ENCODE measurements at regions not wholly inside any gene's neighbourhood (a gene's known extent, or its start where the extent isn't known, plus 50 kb on each side); places are given as distances from the start of the nearest gene placed in this dataset.
A peak's percentile ranks its signal among the peaks of the same experiment; 100 is the strongest.

DNA sequence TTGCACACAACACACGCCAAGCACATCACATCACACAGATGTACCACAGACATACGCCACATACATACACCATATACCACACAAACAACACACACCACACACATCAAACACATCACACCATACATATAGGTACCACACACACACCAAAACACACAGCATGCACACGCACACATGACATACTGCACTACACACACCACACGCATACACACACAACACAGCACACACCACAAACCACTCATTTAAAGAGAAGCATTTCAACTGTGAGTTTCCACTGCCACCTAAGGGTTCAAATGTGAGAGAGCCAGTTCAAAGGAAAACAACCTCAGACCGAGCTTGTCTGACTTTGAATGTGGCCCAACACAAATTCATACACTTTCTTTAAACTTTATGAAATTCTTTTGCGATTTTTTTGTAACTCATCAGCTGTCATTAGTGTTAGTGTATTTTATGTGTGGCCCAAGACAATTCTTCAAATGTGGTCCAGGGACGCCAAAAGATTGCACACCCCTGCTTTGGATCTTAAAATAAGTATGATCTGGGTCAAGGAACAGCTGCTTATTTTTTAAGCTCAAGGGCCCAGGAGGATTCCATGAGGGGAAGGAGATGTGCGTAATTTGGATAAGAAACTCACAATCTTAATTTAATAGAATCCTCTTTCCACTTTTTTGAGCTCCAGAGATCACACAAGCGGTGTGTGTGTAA lies 494.6 kb downstream of the GADD45G start:
- TF ChIP-seq YY1 (IDR thresholded peaks at IDR 0.05; ENCODE audit: insufficient read depth, insufficient read length) (no peak), ZNF274 (IDR thresholded peaks at IDR 0.05; ENCODE audit: low read depth, low read length) (no peak), SUZ12 (IDR thresholded peaks at IDR 0.05; ENCODE audit: extremely low read depth, insufficient read depth, insufficient read length) (no peak)
- no peaks in the 10 kb centered on the region for H3K9me3 ChIP-seq (ENCODE audit: insufficient read depth, low read length)
- peaks cover 23% of the 10 kb centered on the region for H3K27me3 ChIP-seq (ENCODE audit: insufficient read depth, insufficient read length)
- H3K9ac ChIP-seq (ENCODE audit: insufficient read length, low read depth), result no peak overlapping the region
- no peak overlapping the region for H3K4me3 ChIP-seq (ENCODE audit: insufficient read length, low read depth)
- DNase-seq (ENCODE audit: low read depth, low spot score), result no peak
- H3K4me1 ChIP-seq (ENCODE audit: insufficient read depth, insufficient read length), result peaks cover 2% of the 10 kb centered on the region
- no peaks in the 10 kb centered on the region for H3K36me3 ChIP-seq (ENCODE audit: insufficient read depth, insufficient read length, low read length)

GRCh38 chr9:90100014-90100413 lies 495.2 kb downstream of the GADD45G start:
- no peaks in the 10 kb centered on the region for H3K9me3 ChIP-seq (ENCODE audit: insufficient read depth, low read length)
- H3K4me3 ChIP-seq (ENCODE audit: insufficient read length, low read depth), result no peak overlapping the region
- H3K36me3 ChIP-seq (ENCODE audit: insufficient read depth, insufficient read length, low read length), result no peaks in the 10 kb centered on the region
- no peak for DNase-seq (ENCODE audit: low read depth, low spot score)
- peaks cover 2% of the 10 kb centered on the region for H3K4me1 ChIP-seq (ENCODE audit: insufficient read depth, insufficient read length)
- no peak for TF ChIP-seq SUZ12 (IDR thresholded peaks at IDR 0.05; ENCODE audit: extremely low read depth, insufficient read depth, insufficient read length)
- TF ChIP-seq YY1 (IDR thresholded peaks at IDR 0.05; ENCODE audit: insufficient read depth, insufficient read length), result no peak
- TF ChIP-seq ZNF274 (IDR thresholded peaks at IDR 0.05; ENCODE audit: low read depth, low read length), result no peak
- H3K9ac ChIP-seq (ENCODE audit: insufficient read length, low read depth), result no peak overlapping the region
- H3K27me3 ChIP-seq (ENCODE audit: insufficient read depth, insufficient read length), result peaks cover 23% of the 10 kb centered on the region

- DNase-seq (ENCODE audit: low read depth, low spot score), result peak; percentile 82
- Histone ChIP-seq H3K36me3 (ENCODE audit: insufficient read depth, insufficient read length, low read length) (no peaks in the 10 kb centered on the region), H3K9me3 (ENCODE audit: insufficient read depth, low read length) (no peaks in the 10 kb centered on the region), H3K4me1 (ENCODE audit: insufficient read depth, insufficient read length) (no peaks in the 10 kb centered on the region), H3K4me3 (ENCODE audit: insufficient read length, low read depth) (no peak overlapping the region), H3K27me3 (ENCODE audit: insufficient read depth, insufficient read length) (peaks cover 12% of the 10 kb centered on the region), H3K9ac (ENCODE audit: insufficient read length, low read depth) (no peak overlapping the region)
- TF ChIP-seq SUZ12 (IDR thresholded peaks at IDR 0.05; ENCODE audit: extremely low read depth, insufficient read depth, insufficient read length), result no peak
- TF ChIP-seq ZNF274 (IDR thresholded peaks at IDR 0.05; ENCODE audit: low read depth, low read length), result no peak
- no peak for TF ChIP-seq YY1 (IDR thresholded peaks at IDR 0.05; ENCODE audit: insufficient read depth, insufficient read length)
Measured at GRCh38 chr9:90102292-90102901, 497.6 kb downstream of the GADD45G start.

DNA sequence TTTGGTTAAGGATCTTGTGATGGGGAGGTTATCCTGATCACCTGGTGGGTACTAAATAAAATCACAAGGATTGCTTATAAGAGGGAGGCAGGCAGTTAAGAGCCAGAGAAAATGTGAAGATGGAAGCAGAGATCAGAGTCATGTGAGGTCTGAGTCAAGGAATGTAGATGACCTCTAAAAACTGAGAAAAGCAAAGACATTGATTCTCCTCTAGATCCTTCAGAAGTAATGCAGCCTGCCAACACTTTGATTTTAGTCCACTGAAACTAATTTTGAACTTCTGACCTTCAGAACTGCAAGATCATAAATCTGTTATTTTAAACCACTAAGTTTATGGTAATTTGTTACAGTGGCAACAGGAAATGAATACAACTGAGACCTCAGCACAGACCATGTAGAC lies 499.0 kb downstream of the GADD45G start:
- no peaks in the 10 kb centered on the region for H3K9me3 ChIP-seq (ENCODE audit: insufficient read depth, low read length)
- DNase-seq (ENCODE audit: low read depth, low spot score), result no peak

DNA sequence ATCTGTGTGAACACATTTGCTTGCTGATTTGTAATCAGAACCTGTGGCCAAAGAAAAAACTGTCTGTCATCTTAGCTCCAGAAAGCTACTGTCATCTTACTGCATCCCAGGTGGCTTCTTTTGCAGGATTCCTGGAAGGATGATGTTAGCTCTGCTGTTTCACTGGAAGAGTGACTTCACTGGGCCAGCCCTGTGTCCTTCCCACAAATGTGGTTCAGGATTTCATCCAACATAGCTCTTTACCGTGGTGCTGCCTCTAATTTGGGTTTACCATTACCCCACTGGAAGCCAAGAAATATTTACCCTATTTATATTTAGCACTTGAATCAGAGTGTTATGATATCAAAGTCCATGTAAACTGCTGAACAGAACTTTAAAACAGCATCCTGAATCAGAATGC lies 501.0 kb downstream of the GADD45G start:
- Histone ChIP-seq H3K9ac (ENCODE audit: insufficient read length, low read depth) (no peak overlapping the region), H3K9me3 (ENCODE audit: insufficient read depth, low read length) (no peaks in the 10 kb centered on the region), H3K4me3 (ENCODE audit: insufficient read length, low read depth) (no peak overlapping the region), H3K36me3 (ENCODE audit: insufficient read depth, insufficient read length, low read length) (no peaks in the 10 kb centered on the region), H3K27me3 (ENCODE audit: insufficient read depth, insufficient read length) (no peaks in the 10 kb centered on the region), H3K4me1 (ENCODE audit: insufficient read depth, insufficient read length) (no peaks in the 10 kb centered on the region)
- no peak for TF ChIP-seq YY1 (IDR thresholded peaks at IDR 0.05; ENCODE audit: insufficient read depth, insufficient read length)
- TF ChIP-seq SUZ12 (IDR thresholded peaks at IDR 0.05; ENCODE audit: extremely low read depth, insufficient read depth, insufficient read length), result no peak
- no peak for TF ChIP-seq ZNF274 (IDR thresholded peaks at IDR 0.05; ENCODE audit: low read depth, low read length)
- DNase-seq (ENCODE audit: low read depth, low spot score), result no peak

More for the DNA sequence above, 499.0 kb downstream of the GADD45G start:
- Histone ChIP-seq H3K9ac (ENCODE audit: insufficient read length, low read depth) (no peak overlapping the region), H3K27me3 (ENCODE audit: insufficient read depth, insufficient read length) (no peaks in the 10 kb centered on the region), H3K4me3 (ENCODE audit: insufficient read length, low read depth) (no peak overlapping the region), H3K4me1 (ENCODE audit: insufficient read depth, insufficient read length) (no peaks in the 10 kb centered on the region), H3K36me3 (ENCODE audit: insufficient read depth, insufficient read length, low read length) (no peaks in the 10 kb centered on the region)
- TF ChIP-seq SUZ12 (IDR thresholded peaks at IDR 0.05; ENCODE audit: extremely low read depth, insufficient read depth, insufficient read length), result no peak
- no peak for TF ChIP-seq YY1 (IDR thresholded peaks at IDR 0.05; ENCODE audit: insufficient read depth, insufficient read length)
- TF ChIP-seq ZNF274 (IDR thresholded peaks at IDR 0.05; ENCODE audit: low read depth, low read length), result no peak

DNA sequence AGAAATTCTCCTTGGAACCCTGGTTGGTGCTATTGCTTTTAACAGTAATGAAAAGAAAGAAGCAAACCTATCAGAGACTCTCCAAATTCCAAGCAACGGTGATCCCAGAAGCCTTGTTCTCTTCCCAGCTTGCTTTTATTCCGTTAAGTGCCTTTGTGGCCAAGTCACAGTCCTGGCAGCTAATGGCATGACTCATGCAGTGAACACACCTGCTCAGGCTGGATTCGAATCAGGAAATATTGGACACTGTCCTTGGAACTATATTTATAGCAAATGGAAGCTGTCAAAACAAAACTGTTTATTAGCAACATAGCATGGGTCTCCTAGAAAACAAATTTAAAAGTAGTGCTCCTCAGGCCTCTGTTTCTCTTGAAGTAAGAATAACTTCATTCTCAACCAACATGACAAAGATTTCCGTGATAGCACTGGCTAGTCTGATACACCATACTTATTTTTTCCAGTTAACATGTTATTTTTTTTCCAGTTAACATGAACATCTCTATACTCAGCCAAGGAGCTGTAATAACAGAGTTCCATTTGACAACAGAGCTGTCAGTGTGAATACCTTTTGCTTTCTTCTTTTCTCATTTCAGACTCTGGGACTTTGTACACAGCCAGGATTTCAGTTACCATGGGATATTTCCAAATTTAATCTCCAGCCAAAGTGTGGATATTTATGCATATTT lies 502.4 kb downstream of the GADD45G start:
- Histone ChIP-seq H3K36me3 (ENCODE audit: insufficient read depth, insufficient read length, low read length) (no peaks in the 10 kb centered on the region), H3K9ac (ENCODE audit: insufficient read length, low read depth) (no peak overlapping the region), H3K4me3 (ENCODE audit: insufficient read length, low read depth) (no peak overlapping the region), H3K9me3 (ENCODE audit: insufficient read depth, low read length) (no peaks in the 10 kb centered on the region), H3K4me1 (ENCODE audit: insufficient read depth, insufficient read length) (no peaks in the 10 kb centered on the region), H3K27me3 (ENCODE audit: insufficient read depth, insufficient read length) (no peaks in the 10 kb centered on the region)
- TF ChIP-seq SUZ12 (IDR thresholded peaks at IDR 0.05; ENCODE audit: extremely low read depth, insufficient read depth, insufficient read length), result no peak
- no peak for TF ChIP-seq ZNF274 (IDR thresholded peaks at IDR 0.05; ENCODE audit: low read depth, low read length)
- no peak for TF ChIP-seq YY1 (IDR thresholded peaks at IDR 0.05; ENCODE audit: insufficient read depth, insufficient read length)
- no peak for DNase-seq (ENCODE audit: low read depth, low spot score)
